ENCODE measurements at regions not wholly inside any gene's neighbourhood (a gene's known extent, or its start where the extent isn't known, plus 50 kb on each side); places are given as distances from the start of the nearest gene placed in this dataset.

DNA sequence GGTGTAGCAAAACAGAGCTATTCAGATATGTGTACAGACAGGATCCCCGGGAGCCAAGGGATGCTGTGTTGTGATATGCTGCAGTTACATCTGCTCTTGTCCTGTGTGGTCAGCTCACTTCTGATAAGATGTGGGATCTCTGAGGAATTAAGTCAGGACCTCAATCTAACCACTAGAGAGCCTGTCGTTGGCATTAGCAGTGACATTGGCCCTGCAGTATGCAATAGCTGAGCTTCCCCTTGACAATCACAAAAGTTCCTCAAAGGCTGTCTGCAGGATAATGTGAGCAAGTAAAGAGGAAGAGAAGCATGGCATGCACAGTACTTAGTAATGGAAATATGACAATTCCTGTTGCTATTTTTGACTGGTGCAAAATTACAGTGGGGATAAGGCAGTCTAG lies 203.4 kb upstream of the MIR17HG start:
- TF ChIP-seq, protein P1, sequence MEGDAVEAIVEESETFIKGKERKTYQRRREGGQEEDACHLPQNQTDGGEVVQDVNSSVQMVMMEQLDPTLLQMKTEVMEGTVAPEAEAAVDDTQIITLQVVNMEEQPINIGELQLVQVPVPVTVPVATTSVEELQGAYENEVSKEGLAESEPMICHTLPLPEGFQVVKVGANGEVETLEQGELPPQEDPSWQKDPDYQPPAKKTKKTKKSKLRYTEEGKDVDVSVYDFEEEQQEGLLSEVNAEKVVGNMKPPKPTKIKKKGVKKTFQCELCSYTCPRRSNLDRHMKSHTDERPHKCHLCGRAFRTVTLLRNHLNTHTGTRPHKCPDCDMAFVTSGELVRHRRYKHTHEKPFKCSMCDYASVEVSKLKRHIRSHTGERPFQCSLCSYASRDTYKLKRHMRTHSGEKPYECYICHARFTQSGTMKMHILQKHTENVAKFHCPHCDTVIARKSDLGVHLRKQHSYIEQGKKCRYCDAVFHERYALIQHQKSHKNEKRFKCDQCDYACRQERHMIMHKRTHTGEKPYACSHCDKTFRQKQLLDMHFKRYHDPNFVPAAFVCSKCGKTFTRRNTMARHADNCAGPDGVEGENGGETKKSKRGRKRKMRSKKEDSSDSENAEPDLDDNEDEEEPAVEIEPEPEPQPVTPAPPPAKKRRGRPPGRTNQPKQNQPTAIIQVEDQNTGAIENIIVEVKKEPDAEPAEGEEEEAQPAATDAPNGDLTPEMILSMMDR (IDR thresholded peaks at IDR 0.05; ENCODE audit: extremely low read depth, missing control alignments) = no peak

DNA sequence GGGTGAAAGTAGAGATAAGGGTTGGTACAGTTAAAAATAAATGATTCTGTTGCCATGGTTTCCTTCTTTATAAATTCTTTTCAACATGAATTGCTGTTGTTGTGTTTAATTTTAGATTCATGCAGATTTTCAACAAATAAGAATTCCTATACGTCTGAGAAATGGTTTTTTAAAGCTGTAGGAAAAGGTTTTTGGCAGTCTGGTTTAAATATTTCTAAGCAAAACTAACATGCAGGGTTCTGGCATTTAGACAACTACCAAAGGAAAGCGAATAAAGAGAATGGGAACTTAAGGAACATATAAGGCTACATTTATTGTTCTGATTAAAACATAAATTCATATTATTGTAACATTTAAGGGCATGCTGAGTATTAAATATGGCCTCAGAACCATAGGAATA lies 203.0 kb upstream of the MIR17HG start:
- no peak for DNase-seq (ENCODE audit: low spot score)
- TF ChIP-seq, protein P1 (IDR thresholded peaks at IDR 0.05; ENCODE audit: extremely low read depth, missing control alignments) = no peak

More for the DNA sequence above, 203.4 kb upstream of the MIR17HG start:
- no peak for DNase-seq (ENCODE audit: low spot score)

DNA sequence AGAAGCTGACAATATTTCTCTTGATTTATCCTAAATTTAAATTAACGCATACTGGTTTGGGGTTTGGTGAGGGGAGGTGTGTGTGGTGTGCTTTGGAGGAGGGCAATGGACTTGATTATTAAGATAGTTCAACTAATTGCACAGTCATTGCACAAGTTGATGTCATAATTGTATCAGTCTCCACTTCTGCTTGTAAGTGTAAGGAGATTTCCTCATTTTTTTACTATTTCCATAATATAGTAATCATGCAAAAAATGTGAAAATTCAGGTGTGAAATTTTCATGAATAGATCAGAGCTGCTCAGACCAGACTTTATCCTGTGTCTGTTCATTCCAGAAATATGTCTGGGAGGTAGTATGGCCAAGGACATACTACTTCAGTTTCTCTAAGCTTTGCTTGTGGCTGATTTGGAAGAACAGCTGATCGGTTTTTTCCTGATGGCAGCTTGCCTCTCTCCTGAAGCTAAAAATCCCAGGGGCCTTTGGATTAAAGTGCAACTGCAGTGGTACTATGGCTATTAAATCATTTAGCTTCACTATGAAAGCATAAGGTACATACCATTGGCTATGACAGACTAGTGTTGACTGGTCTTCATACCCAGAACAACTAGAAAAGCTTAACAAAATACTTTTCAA lies 201.8 kb upstream of the MIR17HG start:
- DNase-seq (ENCODE audit: low spot score) = no peak
- TF ChIP-seq, protein P1 (IDR thresholded peaks at IDR 0.05; ENCODE audit: extremely low read depth, missing control alignments) = no peak

DNA sequence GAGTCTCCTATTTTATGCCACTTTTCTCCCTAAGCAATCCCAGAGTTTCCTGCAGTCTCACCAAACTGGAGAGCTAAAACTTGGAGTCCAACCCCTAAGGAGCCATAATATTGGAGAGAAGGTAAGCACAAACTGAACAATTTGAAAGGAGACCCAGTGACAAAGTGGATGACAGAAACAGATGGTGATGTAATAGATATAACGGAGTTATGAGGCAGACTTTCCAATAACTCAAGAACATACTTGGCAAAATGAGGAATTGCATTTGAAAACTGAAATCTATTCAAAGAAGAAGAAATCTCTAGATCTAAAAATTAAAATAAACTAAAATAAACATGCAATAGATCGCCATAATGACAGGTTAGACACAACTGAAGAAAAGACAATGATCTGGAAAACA lies 200.9 kb upstream of the MIR17HG start:
- TF ChIP-seq, protein P1 (IDR thresholded peaks at IDR 0.05; ENCODE audit: extremely low read depth, missing control alignments) = no peak
- DNase-seq (ENCODE audit: low spot score) = no peak

DNA sequence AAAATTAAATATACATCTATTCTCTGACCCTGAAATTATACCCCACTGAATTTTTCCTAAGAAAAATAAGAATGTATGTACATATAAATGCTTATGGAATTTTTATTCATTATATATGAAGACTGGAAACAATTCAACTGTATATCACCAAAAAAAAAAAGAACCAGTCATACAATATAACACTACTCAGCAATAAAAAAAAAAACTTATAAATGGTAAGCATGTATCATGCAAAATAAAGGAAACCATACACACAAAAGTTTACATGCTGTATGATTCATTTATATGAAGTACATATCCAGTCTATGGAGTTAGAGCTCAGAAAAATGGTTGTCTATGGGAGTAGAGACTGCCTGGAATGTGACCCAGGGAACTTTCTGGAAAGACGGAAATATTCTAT lies 199.4 kb upstream of the MIR17HG start:
- DNase-seq (ENCODE audit: low spot score) = no peak
- TF ChIP-seq, protein P1 (IDR thresholded peaks at IDR 0.05; ENCODE audit: extremely low read depth, missing control alignments) = no peak

DNA sequence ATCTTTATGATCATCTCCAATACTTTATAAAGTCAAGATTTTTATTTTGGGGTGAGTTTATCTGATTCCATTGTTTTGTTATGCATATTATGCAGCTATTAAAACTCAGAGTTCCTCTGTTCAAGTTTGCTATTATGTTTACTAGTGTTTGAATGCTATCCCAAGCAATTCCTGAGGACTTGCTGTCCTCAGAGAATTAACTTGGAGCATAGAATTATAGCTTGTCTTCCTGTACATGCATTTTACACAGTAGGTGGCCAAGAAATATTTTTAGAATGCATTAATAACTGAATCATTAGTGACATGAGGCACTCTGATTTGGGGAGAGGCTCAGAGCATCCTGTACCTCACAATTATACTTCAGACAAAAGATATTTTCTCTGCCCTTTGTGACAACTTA lies 195.6 kb upstream of the MIR17HG start:
- TF ChIP-seq, protein P1 (IDR thresholded peaks at IDR 0.05; ENCODE audit: extremely low read depth, missing control alignments) = no peak
- no peak for DNase-seq (ENCODE audit: low spot score)

DNA sequence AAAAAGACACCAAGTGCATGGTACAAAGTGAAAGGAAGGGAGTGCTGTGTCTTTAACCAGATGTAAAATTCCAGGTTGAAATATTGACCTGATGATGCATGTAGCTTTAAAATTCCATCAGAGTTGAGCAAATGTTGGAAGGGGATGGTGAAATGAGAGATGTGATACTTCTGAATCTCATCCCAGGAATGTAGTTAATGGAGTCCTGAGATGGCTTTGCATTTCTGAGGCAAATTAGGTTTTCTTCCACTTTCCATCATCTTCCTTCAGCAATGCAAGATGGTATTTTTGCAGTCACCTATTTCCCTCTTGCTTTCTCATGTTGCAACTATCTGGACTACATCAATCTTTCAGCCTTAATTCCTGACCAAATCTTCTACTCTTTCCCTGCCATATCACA lies 194.1 kb upstream of the MIR17HG start:
- TF ChIP-seq, protein P1 (IDR thresholded peaks at IDR 0.05; ENCODE audit: extremely low read depth, missing control alignments) = no peak

More for the DNA sequence above, 194.1 kb upstream of the MIR17HG start:
- DNase-seq (ENCODE audit: low spot score) = no peak
